Keratinocyte (primary cell): ENCODE measurements at regions not wholly inside any gene's neighbourhood (a gene's known extent, or its start where the extent isn't known, plus 50 kb on each side); places are given as distances from the start of the nearest gene placed in this dataset.
"Not testable (repeated sequence)": the region's sequence is repeated elsewhere in the genome, so short reads cannot be mapped to it uniquely, and the experiment has no call there.

Source experiments
- DNase-seq: peaks from one replicate; pipeline ENCODE4 v3.0.0-alpha.2; 2011; ENCODE audit warnings: low read depth, missing footprints, low spot score
- FAIRE-seq: peaks from 2 replicates; lab custom pipeline; 2011; peaks lifted over from hg19 to GRCh38; lab: Jason Lieb, UNC
- H2AFZ ChIP-seq: 2 replicates; pipeline ENCODE4 v1.6.0; 2012; ENCODE audit warnings: low read length, control low read depth, inconsistent platforms; ENCODE audit not compliant: control insufficient read depth
- H3K27ac ChIP-seq: 2 replicates; pipeline ENCODE4 v1.5.1; 2011; ENCODE audit warnings: low read length; ENCODE audit not compliant: control insufficient read depth, insufficient read depth
- H3K27me3 ChIP-seq: 3 replicates; pipeline ENCODE4 v1.6.0; 2011; ENCODE audit warnings: low read length; ENCODE audit not compliant: control insufficient read depth, insufficient read depth; ENCODE audit errors: extremely low read depth
- H3K36me3 ChIP-seq, 2 experiments: 2 replicates in 1 of 2; 3 replicates in 1 of 2; pipeline ENCODE4 v1.5.1; 2011; ENCODE audit warnings: low read length in 2 of 2, mild to moderate bottlenecking in 1 of 2; ENCODE audit not compliant: control insufficient read depth in 2 of 2, insufficient read depth in 2 of 2; ENCODE audit errors: extremely low read depth in 1 of 2
- H3K4me1 ChIP-seq: 3 replicates; pipeline ENCODE4 v1.5.1; 2011; ENCODE audit warnings: low read length; ENCODE audit not compliant: control insufficient read depth, insufficient read depth; ENCODE audit errors: extremely low read depth
- H3K4me2 ChIP-seq: 3 replicates; pipeline ENCODE4 v1.6.0; 2011; ENCODE audit warnings: low read depth, low read length; ENCODE audit not compliant: control insufficient read depth, insufficient read depth; ENCODE audit errors: extremely low read depth
- H3K4me3 ChIP-seq, 3 experiments: fragments of 200-600 bp in 1 of 3; sonication (generic) in 1 of 3; 2 replicates in 2 of 3; 3 replicates in 1 of 3; pipeline ENCODE4 v1.5.1; 2011 to 2016; ENCODE audit warnings: low read length in 3 of 3, mild to moderate bottlenecking in 3 of 3, control low read depth in 2 of 3, inconsistent platforms in 1 of 3, low read depth in 1 of 3, mixed read lengths in 1 of 3, mixed run types in 1 of 3, moderate library complexity in 1 of 3; ENCODE audit not compliant: control insufficient read depth in 2 of 3, insufficient read depth in 2 of 3; ENCODE audit errors: extremely low read depth in 1 of 3
- H3K79me2 ChIP-seq: 2 replicates; pipeline ENCODE4 v1.6.0; 2012; ENCODE audit warnings: low read length; ENCODE audit not compliant: control insufficient read depth, insufficient read depth
- H3K9ac ChIP-seq: 3 replicates; pipeline ENCODE4 v1.6.0; 2011; ENCODE audit warnings: low read length; ENCODE audit not compliant: control insufficient read depth, insufficient read depth; ENCODE audit errors: extremely low read depth
- H3K9me1 ChIP-seq: 3 replicates; pipeline ENCODE4 v1.6.0; 2011; ENCODE audit warnings: low read length; ENCODE audit not compliant: control insufficient read depth, insufficient read depth; ENCODE audit errors: extremely low read depth
- H3K9me3 ChIP-seq: 2 replicates; pipeline ENCODE4 v1.5.1; 2012; ENCODE audit warnings: low read depth, low read length; ENCODE audit not compliant: control insufficient read depth
- H4K20me1 ChIP-seq: 3 replicates; pipeline ENCODE4 v1.6.0; 2011; ENCODE audit warnings: low read length; ENCODE audit not compliant: control insufficient read depth, insufficient read depth; ENCODE audit errors: extremely low read depth
- EZH2 ChIP-seq: IDR thresholded peaks from one replicate; pipeline ENCODE4 v1.6.1; 2012; ENCODE audit warnings: inconsistent platforms, mild to moderate bottlenecking, low read length, moderate library complexity
- dilution Hi-C: fragments of 300-500 bp; cut with MboI; formaldehyde crosslinking; loops from one replicate; pipeline ENCODE4 v1.7.0; 2020; ENCODE audit warnings: low sequenced_read_pairs; ENCODE audit not compliant: extremely low pct_ligation_motif_present
- TF ChIP-seq, protein P1 (sequence below), 3 experiments: IDR thresholded peaks in 1 of 3; conservative IDR thresholded peaks in 1 of 3; optimal IDR thresholded peaks in 1 of 3; 2 replicates in 2 of 3; 3 replicates in 1 of 3; pipeline versions ENCODE3 to v1.5.1; 2011; ENCODE audit warnings: low read length in 3 of 3, mild to moderate bottlenecking in 3 of 3, moderate library complexity in 2 of 3, control low read depth in 1 of 3, inconsistent platforms in 1 of 3; ENCODE audit not compliant: insufficient read depth in 2 of 3; ENCODE audit errors: extremely low read depth in 1 of 3

DNA sequence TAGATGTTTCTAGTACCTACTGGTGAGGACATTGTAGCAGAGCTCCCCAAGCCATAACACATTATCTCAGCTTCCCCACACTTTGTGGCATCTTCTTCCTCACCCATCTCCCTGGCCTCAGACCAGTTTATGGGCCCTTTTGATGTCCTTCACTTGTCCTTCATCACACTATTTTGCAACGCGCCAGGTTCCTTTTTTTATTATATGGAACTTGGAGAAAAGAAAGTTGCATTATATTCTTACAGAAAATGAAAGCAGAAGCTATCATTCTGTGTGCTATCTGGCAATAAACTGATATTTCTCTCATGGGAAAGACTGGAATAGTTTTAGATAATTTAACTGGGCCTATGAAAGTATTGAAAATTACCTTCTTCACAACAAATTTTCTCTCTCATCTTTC is 196.9 kb upstream of the ETV3 start:
- Histone ChIP-seq H3K9me1 (no peaks in the 10 kb centered on the region), H3K4me2 (no peak overlapping the region), H4K20me1 (no peaks in the 10 kb centered on the region), H3K27ac (no peak overlapping the region), H3K9ac (no peak overlapping the region), H3K4me1 (no peaks in the 10 kb centered on the region), H3K36me3 (no peaks in the 10 kb centered on the region), H3K9me3 (no peaks in the 10 kb centered on the region), H2AFZ (no peak overlapping the region), H3K27me3 (no peaks in the 10 kb centered on the region), H3K4me3 (no peak overlapping the region), H3K79me2 (no peaks in the 10 kb centered on the region)
- DNase-seq (no peak), FAIRE-seq (no peak)
- dilution Hi-C loops = no loop called here
- no peak for TF ChIP-seq EZH2
- TF ChIP-seq, protein P1, sequence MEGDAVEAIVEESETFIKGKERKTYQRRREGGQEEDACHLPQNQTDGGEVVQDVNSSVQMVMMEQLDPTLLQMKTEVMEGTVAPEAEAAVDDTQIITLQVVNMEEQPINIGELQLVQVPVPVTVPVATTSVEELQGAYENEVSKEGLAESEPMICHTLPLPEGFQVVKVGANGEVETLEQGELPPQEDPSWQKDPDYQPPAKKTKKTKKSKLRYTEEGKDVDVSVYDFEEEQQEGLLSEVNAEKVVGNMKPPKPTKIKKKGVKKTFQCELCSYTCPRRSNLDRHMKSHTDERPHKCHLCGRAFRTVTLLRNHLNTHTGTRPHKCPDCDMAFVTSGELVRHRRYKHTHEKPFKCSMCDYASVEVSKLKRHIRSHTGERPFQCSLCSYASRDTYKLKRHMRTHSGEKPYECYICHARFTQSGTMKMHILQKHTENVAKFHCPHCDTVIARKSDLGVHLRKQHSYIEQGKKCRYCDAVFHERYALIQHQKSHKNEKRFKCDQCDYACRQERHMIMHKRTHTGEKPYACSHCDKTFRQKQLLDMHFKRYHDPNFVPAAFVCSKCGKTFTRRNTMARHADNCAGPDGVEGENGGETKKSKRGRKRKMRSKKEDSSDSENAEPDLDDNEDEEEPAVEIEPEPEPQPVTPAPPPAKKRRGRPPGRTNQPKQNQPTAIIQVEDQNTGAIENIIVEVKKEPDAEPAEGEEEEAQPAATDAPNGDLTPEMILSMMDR (optimal IDR thresholded peaks at IDR 0.05 in 1 of 3, IDR thresholded peaks at IDR 0.05 in 1 of 3, conservative IDR thresholded peaks at IDR 0.05 in 1 of 3; ENCODE audit: extremely low read depth in 1 of 3, insufficient read depth in 2 of 3, low read length in 3 of 3) = no peak

DNA sequence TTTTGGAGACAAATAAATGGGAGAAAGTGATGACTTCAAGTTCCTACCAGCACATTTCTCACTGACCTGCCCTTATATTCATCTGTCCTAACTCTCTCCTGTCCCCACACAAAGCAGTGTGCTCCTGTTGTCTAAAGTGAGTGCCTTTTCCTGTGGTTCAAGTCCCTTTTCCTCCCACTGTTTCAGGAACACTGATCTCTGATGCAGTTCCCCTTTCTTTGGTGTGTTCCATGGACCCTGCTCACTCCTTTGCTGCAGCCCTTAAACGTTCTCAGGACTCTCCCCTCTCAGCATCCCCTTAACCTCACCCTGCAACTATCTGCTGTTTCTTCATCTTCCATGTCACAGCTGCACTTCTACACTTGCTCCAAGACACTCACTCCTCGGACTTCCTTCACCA is 195.8 kb upstream of the ETV3 start:
- Histone ChIP-seq H3K9ac (no peak overlapping the region), H3K36me3 (no peaks in the 10 kb centered on the region), H3K4me2 (no peak overlapping the region), H3K4me3 (no peak overlapping the region), H3K27ac (no peak overlapping the region), H3K9me3 (no peaks in the 10 kb centered on the region), H3K79me2 (no peaks in the 10 kb centered on the region), H3K9me1 (no peaks in the 10 kb centered on the region), H2AFZ (no peak overlapping the region), H4K20me1 (no peaks in the 10 kb centered on the region), H3K4me1 (no peaks in the 10 kb centered on the region), H3K27me3 (no peaks in the 10 kb centered on the region)
- DNase-seq (no peak), FAIRE-seq (no peak)
- TF ChIP-seq, protein P1 (optimal IDR thresholded peaks at IDR 0.05 in 1 of 3, IDR thresholded peaks at IDR 0.05 in 1 of 3, conservative IDR thresholded peaks at IDR 0.05 in 1 of 3; ENCODE audit: extremely low read depth in 1 of 3, insufficient read depth in 2 of 3, low read length in 3 of 3) = no peak
- TF ChIP-seq EZH2 = no peak
- dilution Hi-C loops = no loop called here

DNA sequence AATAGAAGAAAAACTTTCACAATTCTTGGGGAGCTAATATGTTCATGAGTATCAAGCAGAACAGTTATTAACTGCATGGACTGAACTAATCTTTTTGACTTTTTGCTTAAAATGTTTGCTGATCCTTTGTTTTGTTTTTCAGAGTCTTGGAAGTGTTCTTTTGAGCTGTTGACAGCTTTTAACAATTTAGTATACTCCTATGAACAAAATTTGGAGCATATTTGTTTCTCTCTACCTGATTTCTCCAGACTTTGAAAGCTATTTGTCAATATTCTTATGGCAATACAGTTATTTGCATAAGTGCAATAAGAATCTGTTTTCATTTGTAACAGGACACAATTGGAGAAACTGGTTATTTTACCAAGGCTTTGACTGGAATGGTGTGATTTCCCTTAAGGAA is 192.0 kb upstream of the ETV3 start:
- dilution Hi-C loops, H3K9me1 ChIP-seq, H3K79me2 ChIP-seq, H3K4me1 ChIP-seq, H4K20me1 ChIP-seq, H3K4me3 ChIP-seq, H3K9me3 ChIP-seq, H2AFZ ChIP-seq, H3K27me3 ChIP-seq, H3K36me3 ChIP-seq, H3K9ac ChIP-seq, DNase-seq, H3K4me2 ChIP-seq, H3K27ac ChIP-seq, FAIRE-seq: not testable (repeated sequence)

DNA sequence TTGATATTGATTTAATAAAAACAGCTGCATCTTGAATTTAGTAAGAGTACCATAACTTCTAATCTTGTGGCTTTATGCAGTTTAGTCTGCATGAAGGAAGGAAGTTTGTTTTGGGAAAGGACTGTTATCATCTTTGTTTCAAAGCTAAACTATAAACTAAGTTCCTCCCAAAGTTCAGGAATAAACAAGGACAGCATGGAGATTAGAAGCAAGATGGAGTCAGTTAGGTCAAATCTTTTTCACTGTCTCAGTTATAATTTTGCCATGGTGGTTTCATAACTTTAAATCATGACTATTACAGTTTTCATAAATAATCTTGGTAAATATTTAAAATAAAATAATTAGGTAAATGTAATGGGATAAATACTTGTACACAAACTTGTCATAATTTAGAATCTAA is 189.9 kb upstream of the ETV3 start:
- H3K27ac ChIP-seq, H3K79me2 ChIP-seq, H3K9ac ChIP-seq, dilution Hi-C loops, H3K4me2 ChIP-seq, H2AFZ ChIP-seq, H3K9me1 ChIP-seq, FAIRE-seq, H3K4me3 ChIP-seq, H4K20me1 ChIP-seq, H3K36me3 ChIP-seq, H3K27me3 ChIP-seq, DNase-seq, H3K9me3 ChIP-seq, H3K4me1 ChIP-seq: not testable (repeated sequence)
